WTC11 (cell line): ENCODE measurements at regions not wholly inside any gene's neighbourhood (a gene's known extent, or its start where the extent isn't known, plus 50 kb on each side); places are given as distances from the start of the nearest gene placed in this dataset.

ENCODE experiments used
- ATAC-seq: fragments of 200-7000 bp; cut with Tn5 transposase; 2 replicates; pipeline ENCODE4 v1.10.0; 2021; ENCODE audit warnings: mild to moderate bottlenecking, moderate library complexity
- CTCF ChIA-PET: fragments of 300-600 bp; sonication (Branson Sonifier 250); formaldehyde crosslinking; loops from one replicate; lab custom pipeline; 2021; ENCODE audit warnings: antibody characterized with exemption; lab: Charles Lee
- POLR2A ChIA-PET: fragments of 350-600 bp; sonication (Branson Sonifier 250); formaldehyde crosslinking; loops from one replicate; lab custom pipeline; 2021; ENCODE audit warnings: antibody characterized with exemption; lab: Charles Lee
- DNase-seq: peaks from one replicate; pipeline ENCODE4 v3.0.0; 2021; ENCODE audit warnings: low spot score
- H3K27ac Mint-ChIP-seq: 2 replicates; pipeline ENCODE4 v1.8.0; 2021; ENCODE audit warnings: mixed read lengths
- H3K27me3 Mint-ChIP-seq: 2 replicates; pipeline ENCODE4 v1.8.0; 2021; ENCODE audit warnings: low read depth, mild to moderate bottlenecking, moderate library complexity, mixed read lengths
- H3K36me3 Mint-ChIP-seq: 2 replicates; pipeline ENCODE4 v1.8.0; 2021; ENCODE audit warnings: mixed read lengths
- H3K4me1 Mint-ChIP-seq: 2 replicates; pipeline ENCODE4 v1.8.0; 2022; ENCODE audit warnings: mixed read lengths
- H3K4me3 Mint-ChIP-seq: 2 replicates; pipeline ENCODE4 v1.8.0; 2021; ENCODE audit warnings: mild to moderate bottlenecking, moderate library complexity, mixed read lengths
- H3K9me3 Mint-ChIP-seq: 2 replicates; pipeline ENCODE4 v1.8.0; 2021; ENCODE audit warnings: mixed read lengths
- CREB1 ChIP-seq: sonication (generic); formaldehyde crosslinking; IDR thresholded peaks from 2 replicates; pipeline ENCODE4 v1.8.0; 2023; ENCODE audit warnings: mild to moderate bottlenecking, missing genetic modification reagents
- ELF4 ChIP-seq: sonication (generic); formaldehyde crosslinking; IDR thresholded peaks from 2 replicates; pipeline ENCODE4 v1.8.1; 2022; ENCODE audit warnings: low read depth, mild to moderate bottlenecking, moderate library complexity, missing genetic modification reagents
- EMX1 ChIP-seq: fragments of 250-450 bp; sonication (Bioruptor Pico); IDR thresholded peaks from 2 replicates; pipeline ENCODE4 v1.8.0; 2021; ENCODE audit warnings: mild to moderate bottlenecking
- FOXK1 ChIP-seq: sonication (generic); formaldehyde crosslinking; IDR thresholded peaks from 2 replicates; pipeline ENCODE4 v1.8.0; 2022; ENCODE audit warnings: mild to moderate bottlenecking, moderate library complexity, missing genetic modification reagents
- IRF2 ChIP-seq: sonication (generic); formaldehyde crosslinking; IDR thresholded peaks from 2 replicates; pipeline ENCODE4 v1.8.0; 2022; ENCODE audit warnings: low read depth, missing genetic modification reagents, borderline replicate concordance
- MXD4 ChIP-seq: fragments of 250-450 bp; sonication (Bioruptor Pico); IDR thresholded peaks from 2 replicates; pipeline ENCODE4 v1.8.0; 2021; ENCODE audit warnings: mild to moderate bottlenecking, moderate library complexity, borderline replicate concordance
- MYBL2 ChIP-seq: sonication (generic); formaldehyde crosslinking; IDR thresholded peaks from 2 replicates; pipeline ENCODE4 v1.8.1; 2023; ENCODE audit warnings: mild to moderate bottlenecking, moderate library complexity, missing genetic modification reagents
- NR2C2 ChIP-seq: sonication (generic); formaldehyde crosslinking; IDR thresholded peaks from 2 replicates; pipeline ENCODE4 v1.8.0; 2022; ENCODE audit warnings: mild to moderate bottlenecking, missing genetic modification reagents
- NR3C1 ChIP-seq: sonication (generic); formaldehyde crosslinking; conservative IDR thresholded peaks from 2 replicates; pipeline ENCODE4 v1.8.1; 2023; ENCODE audit warnings: low read depth, mild to moderate bottlenecking, missing genetic modification reagents
- ZNF317 ChIP-seq: sonication (generic); formaldehyde crosslinking; IDR thresholded peaks from 2 replicates; pipeline ENCODE4 v1.8.1; 2023; ENCODE audit warnings: low read depth, mild to moderate bottlenecking, moderate library complexity, missing genetic modification reagents, borderline replicate concordance
- ZNF396 ChIP-seq: fragments of 250-450 bp; sonication (Bioruptor Pico); IDR thresholded peaks from 2 replicates; pipeline ENCODE4 v1.8.0; 2021; ENCODE audit warnings: mild to moderate bottlenecking, moderate library complexity, borderline replicate concordance
- ZNF423 ChIP-seq: fragments of 250-450 bp; sonication (Bioruptor Pico); IDR thresholded peaks from 2 replicates; pipeline ENCODE4 v2.1.2; 2022; ENCODE audit warnings: mild to moderate bottlenecking, moderate library complexity
- TF ChIP-seq, protein P1 (sequence below): sonication (generic); formaldehyde crosslinking; IDR thresholded peaks from 2 replicates; pipeline ENCODE4 v1.8.1; 2023; ENCODE audit warnings: mild to moderate bottlenecking, missing genetic modification reagents
- TF ChIP-seq, protein P2 (sequence below): sonication (generic); formaldehyde crosslinking; IDR thresholded peaks from 2 replicates; pipeline ENCODE4 v1.8.0; 2023; ENCODE audit warnings: missing genetic modification reagents
- TF ChIP-seq, protein P3 (sequence below): sonication (generic); formaldehyde crosslinking; IDR thresholded peaks from 2 replicates; pipeline ENCODE4 v1.8.1; 2022; ENCODE audit warnings: mild to moderate bottlenecking, missing genetic modification reagents, moderate library complexity, borderline replicate concordance
- TF ChIP-seq, protein P4 (sequence below): fragments of 250-450 bp; sonication (Bioruptor Pico); IDR thresholded peaks from 2 replicates; pipeline ENCODE4 v1.9.0; 2021; ENCODE audit warnings: mild to moderate bottlenecking, borderline replicate concordance
- TF ChIP-seq, protein P5 (sequence below): sonication (generic); formaldehyde crosslinking; IDR thresholded peaks from 2 replicates; pipeline ENCODE4 v1.8.0; 2022; ENCODE audit warnings: mild to moderate bottlenecking, missing genetic modification reagents
- TF ChIP-seq, protein P6 (sequence below): sonication (generic); formaldehyde crosslinking; IDR thresholded peaks from 2 replicates; pipeline ENCODE4 v1.8.0; 2023; ENCODE audit warnings: mild to moderate bottlenecking, missing genetic modification reagents
- TF ChIP-seq, protein P7 (sequence below): sonication (generic); formaldehyde crosslinking; IDR thresholded peaks from 2 replicates; pipeline ENCODE4 v1.8.1; 2022; ENCODE audit warnings: low read depth, mild to moderate bottlenecking, moderate library complexity, missing genetic modification reagents, borderline replicate concordance
- TF ChIP-seq, protein P8 (sequence below): sonication (generic); formaldehyde crosslinking; IDR thresholded peaks from 2 replicates; pipeline ENCODE4 v1.8.1; 2022; ENCODE audit warnings: missing genetic modification reagents, borderline replicate concordance

DNA sequence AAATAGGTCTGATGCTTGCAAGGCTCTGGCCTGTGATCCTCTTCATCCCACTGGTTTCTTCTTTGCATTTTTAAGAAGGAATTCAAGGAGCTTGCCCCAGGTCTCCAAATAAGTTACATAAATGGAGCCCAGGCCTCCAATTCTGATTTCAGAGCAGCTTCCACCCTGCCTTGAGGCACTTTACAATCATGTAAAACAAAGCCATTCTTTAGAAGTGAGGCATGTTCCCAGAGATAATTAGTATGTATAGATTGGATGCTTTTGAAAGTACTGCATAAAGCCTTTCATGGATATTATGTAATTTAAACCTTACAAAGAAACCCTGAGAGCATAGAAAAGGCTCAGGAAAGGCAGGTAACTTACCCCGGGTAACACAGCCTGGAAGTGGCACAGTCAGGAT lies 466.5 kb downstream of the MIAT start:
- ChIA-PET POLR2A (no interaction called here), CTCF (no interaction called here)
- DNase-seq (no peak), ATAC-seq (no peak)
- TF ChIP-seq, protein P1, sequence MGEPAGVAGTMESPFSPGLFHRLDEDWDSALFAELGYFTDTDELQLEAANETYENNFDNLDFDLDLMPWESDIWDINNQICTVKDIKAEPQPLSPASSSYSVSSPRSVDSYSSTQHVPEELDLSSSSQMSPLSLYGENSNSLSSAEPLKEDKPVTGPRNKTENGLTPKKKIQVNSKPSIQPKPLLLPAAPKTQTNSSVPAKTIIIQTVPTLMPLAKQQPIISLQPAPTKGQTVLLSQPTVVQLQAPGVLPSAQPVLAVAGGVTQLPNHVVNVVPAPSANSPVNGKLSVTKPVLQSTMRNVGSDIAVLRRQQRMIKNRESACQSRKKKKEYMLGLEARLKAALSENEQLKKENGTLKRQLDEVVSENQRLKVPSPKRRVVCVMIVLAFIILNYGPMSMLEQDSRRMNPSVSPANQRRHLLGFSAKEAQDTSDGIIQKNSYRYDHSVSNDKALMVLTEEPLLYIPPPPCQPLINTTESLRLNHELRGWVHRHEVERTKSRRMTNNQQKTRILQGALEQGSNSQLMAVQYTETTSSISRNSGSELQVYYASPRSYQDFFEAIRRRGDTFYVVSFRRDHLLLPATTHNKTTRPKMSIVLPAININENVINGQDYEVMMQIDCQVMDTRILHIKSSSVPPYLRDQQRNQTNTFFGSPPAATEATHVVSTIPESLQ = no peak
- TF ChIP-seq MXD4 (CRISPR knock-in tag) (no peak), EMX1 (no peak), ELF4 (no peak), ZNF317 (CRISPR knock-in tag) (no peak), IRF2 (CRISPR knock-in tag) (no peak), MYBL2 (CRISPR knock-in tag) (no peak), FOXK1 (CRISPR knock-in tag) (no peak), ZNF423 (CRISPR knock-in tag) (no peak)
- TF ChIP-seq, protein P2, sequence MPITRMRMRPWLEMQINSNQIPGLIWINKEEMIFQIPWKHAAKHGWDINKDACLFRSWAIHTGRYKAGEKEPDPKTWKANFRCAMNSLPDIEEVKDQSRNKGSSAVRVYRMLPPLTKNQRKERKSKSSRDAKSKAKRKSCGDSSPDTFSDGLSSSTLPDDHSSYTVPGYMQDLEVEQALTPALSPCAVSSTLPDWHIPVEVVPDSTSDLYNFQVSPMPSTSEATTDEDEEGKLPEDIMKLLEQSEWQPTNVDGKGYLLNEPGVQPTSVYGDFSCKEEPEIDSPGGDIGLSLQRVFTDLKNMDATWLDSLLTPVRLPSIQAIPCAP (CRISPR knock-in tag) = no peak
- TF ChIP-seq, protein P3, sequence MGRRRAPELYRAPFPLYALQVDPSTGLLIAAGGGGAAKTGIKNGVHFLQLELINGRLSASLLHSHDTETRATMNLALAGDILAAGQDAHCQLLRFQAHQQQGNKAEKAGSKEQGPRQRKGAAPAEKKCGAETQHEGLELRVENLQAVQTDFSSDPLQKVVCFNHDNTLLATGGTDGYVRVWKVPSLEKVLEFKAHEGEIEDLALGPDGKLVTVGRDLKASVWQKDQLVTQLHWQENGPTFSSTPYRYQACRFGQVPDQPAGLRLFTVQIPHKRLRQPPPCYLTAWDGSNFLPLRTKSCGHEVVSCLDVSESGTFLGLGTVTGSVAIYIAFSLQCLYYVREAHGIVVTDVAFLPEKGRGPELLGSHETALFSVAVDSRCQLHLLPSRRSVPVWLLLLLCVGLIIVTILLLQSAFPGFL (CRISPR knock-in tag) = no peak
- TF ChIP-seq, protein P4, sequence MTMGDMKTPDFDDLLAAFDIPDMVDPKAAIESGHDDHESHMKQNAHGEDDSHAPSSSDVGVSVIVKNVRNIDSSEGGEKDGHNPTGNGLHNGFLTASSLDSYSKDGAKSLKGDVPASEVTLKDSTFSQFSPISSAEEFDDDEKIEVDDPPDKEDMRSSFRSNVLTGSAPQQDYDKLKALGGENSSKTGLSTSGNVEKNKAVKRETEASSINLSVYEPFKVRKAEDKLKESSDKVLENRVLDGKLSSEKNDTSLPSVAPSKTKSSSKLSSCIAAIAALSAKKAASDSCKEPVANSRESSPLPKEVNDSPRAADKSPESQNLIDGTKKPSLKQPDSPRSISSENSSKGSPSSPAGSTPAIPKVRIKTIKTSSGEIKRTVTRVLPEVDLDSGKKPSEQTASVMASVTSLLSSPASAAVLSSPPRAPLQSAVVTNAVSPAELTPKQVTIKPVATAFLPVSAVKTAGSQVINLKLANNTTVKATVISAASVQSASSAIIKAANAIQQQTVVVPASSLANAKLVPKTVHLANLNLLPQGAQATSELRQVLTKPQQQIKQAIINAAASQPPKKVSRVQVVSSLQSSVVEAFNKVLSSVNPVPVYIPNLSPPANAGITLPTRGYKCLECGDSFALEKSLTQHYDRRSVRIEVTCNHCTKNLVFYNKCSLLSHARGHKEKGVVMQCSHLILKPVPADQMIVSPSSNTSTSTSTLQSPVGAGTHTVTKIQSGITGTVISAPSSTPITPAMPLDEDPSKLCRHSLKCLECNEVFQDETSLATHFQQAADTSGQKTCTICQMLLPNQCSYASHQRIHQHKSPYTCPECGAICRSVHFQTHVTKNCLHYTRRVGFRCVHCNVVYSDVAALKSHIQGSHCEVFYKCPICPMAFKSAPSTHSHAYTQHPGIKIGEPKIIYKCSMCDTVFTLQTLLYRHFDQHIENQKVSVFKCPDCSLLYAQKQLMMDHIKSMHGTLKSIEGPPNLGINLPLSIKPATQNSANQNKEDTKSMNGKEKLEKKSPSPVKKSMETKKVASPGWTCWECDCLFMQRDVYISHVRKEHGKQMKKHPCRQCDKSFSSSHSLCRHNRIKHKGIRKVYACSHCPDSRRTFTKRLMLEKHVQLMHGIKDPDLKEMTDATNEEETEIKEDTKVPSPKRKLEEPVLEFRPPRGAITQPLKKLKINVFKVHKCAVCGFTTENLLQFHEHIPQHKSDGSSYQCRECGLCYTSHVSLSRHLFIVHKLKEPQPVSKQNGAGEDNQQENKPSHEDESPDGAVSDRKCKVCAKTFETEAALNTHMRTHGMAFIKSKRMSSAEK (CRISPR knock-in tag) = no peak
- TF ChIP-seq, protein P5, sequence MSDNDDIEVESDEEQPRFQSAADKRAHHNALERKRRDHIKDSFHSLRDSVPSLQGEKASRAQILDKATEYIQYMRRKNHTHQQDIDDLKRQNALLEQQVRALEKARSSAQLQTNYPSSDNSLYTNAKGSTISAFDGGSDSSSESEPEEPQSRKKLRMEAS (CRISPR knock-in tag) = no peak
- H3K36me3 Mint-ChIP-seq = no peaks in the 10 kb centered on the region
- no peaks in the 10 kb centered on the region for H3K4me1 Mint-ChIP-seq
- no peak overlapping the region for H3K27ac Mint-ChIP-seq
- H3K4me3 Mint-ChIP-seq = no peak overlapping the region
- H3K27me3 Mint-ChIP-seq = no peaks in the 10 kb centered on the region
- H3K9me3 Mint-ChIP-seq = no peaks in the 10 kb centered on the region

DNA sequence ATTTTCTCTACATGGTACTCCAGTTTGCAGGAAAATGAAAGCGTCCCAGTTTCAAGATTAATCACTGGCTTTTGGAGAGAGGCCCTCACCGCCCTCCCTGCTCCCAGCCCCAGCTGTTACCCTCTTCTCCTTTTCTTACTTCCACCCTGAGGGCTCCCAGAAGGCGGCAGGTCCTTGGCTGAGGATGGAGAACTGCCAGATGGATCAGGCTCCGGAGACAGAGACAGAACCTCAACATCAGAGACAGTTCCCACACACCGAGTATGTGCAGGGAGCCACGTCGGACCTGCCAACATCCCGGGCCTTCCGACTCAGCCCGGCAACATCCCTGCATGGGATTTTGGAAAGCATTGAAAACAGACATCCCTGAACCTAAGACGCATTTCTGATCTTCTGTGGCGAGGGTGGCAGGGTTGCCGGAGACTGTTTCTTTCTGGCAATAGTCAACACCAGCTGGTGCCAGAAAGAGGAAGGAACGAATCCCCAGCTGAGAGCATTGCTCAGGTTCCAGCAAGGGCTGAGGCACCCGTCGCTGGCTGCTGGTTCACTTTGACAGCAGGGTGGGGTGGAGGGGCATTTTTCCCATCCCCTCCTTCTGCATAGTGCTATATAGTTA lies 467.1 kb downstream of the MIAT start:
- ChIA-PET POLR2A (no interaction called here), CTCF (no interaction called here)
- Mint-ChIP-seq H3K4me1 (no peaks in the 10 kb centered on the region), H3K27ac (no peak overlapping the region), H3K36me3 (no peaks in the 10 kb centered on the region), H3K27me3 (no peaks in the 10 kb centered on the region), H3K4me3 (no peak overlapping the region), H3K9me3 (no peaks in the 10 kb centered on the region)
- DNase-seq (no peak), ATAC-seq (no peak)
- TF ChIP-seq IRF2 (CRISPR knock-in tag) (no peak), NR2C2 (no peak), ZNF396 (CRISPR knock-in tag) (no peak), NR3C1 (CRISPR knock-in tag) (no peak), CREB1 (no peak)
- TF ChIP-seq, protein P6, sequence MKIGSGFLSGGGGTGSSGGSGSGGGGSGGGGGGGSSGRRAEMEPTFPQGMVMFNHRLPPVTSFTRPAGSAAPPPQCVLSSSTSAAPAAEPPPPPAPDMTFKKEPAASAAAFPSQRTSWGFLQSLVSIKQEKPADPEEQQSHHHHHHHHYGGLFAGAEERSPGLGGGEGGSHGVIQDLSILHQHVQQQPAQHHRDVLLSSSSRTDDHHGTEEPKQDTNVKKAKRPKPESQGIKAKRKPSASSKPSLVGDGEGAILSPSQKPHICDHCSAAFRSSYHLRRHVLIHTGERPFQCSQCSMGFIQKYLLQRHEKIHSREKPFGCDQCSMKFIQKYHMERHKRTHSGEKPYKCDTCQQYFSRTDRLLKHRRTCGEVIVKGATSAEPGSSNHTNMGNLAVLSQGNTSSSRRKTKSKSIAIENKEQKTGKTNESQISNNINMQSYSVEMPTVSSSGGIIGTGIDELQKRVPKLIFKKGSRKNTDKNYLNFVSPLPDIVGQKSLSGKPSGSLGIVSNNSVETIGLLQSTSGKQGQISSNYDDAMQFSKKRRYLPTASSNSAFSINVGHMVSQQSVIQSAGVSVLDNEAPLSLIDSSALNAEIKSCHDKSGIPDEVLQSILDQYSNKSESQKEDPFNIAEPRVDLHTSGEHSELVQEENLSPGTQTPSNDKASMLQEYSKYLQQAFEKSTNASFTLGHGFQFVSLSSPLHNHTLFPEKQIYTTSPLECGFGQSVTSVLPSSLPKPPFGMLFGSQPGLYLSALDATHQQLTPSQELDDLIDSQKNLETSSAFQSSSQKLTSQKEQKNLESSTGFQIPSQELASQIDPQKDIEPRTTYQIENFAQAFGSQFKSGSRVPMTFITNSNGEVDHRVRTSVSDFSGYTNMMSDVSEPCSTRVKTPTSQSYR (CRISPR knock-in tag) = no peak
- TF ChIP-seq, protein P7, sequence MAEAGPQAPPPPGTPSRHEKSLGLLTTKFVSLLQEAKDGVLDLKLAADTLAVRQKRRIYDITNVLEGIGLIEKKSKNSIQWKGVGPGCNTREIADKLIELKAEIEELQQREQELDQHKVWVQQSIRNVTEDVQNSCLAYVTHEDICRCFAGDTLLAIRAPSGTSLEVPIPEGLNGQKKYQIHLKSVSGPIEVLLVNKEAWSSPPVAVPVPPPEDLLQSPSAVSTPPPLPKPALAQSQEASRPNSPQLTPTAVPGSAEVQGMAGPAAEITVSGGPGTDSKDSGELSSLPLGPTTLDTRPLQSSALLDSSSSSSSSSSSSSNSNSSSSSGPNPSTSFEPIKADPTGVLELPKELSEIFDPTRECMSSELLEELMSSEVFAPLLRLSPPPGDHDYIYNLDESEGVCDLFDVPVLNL (CRISPR knock-in tag) = no peak
- TF ChIP-seq, protein P8, sequence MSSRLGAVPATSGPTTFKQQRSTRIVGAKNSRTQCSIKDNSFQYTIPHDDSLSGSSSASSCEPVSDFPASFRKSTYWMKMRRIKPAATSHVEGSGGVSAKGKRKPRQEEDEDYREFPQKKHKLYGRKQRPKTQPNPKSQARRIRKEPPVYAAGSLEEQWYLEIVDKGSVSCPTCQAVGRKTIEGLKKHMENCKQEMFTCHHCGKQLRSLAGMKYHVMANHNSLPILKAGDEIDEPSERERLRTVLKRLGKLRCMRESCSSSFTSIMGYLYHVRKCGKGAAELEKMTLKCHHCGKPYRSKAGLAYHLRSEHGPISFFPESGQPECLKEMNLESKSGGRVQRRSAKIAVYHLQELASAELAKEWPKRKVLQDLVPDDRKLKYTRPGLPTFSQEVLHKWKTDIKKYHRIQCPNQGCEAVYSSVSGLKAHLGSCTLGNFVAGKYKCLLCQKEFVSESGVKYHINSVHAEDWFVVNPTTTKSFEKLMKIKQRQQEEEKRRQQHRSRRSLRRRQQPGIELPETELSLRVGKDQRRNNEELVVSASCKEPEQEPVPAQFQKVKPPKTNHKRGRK (CRISPR knock-in tag) = no peak
